NB4 (cell line): ENCODE measurements at regions not wholly inside any gene's neighbourhood (a gene's known extent, or its start where the extent isn't known, plus 50 kb on each side); places are given as distances from the start of the nearest gene placed in this dataset.

Experiments
- DNase-seq: peaks from one replicate; pipeline ENCODE4 v3.0.0; 2010; ENCODE audit warnings: low read depth
- H3K4me3 ChIP-seq: one replicate; pipeline ENCODE4 v1.5.1; 2011; ENCODE audit warnings: mild to moderate bottlenecking, low read depth, low read length, moderate library complexity
- CTCF ChIP-seq: IDR thresholded peaks from one replicate; pipeline ENCODE4 v1.5.1; 2012; ENCODE audit warnings: low read depth, low read length
- MAX ChIP-seq: IDR thresholded peaks from 2 replicates; pipeline ENCODE4 v1.6.1; 2011; ENCODE audit warnings: low read depth, low read length
- MYC ChIP-seq: IDR thresholded peaks from 2 replicates; pipeline ENCODE4 v1.6.1; 2011; ENCODE audit warnings: low read depth, low read length
- POLR2A ChIP-seq: IDR thresholded peaks from 2 replicates; pipeline ENCODE4 v1.6.1; 2011; ENCODE audit warnings: mild to moderate bottlenecking; ENCODE audit not compliant: insufficient read length; ENCODE audit errors: extremely low read depth

- no peak for DNase-seq
- H3K4me3 ChIP-seq: no peak overlapping the region
- TF ChIP-seq CTCF (no peak), POLR2A (no peak), MAX (no peak), MYC (no peak)
Measured at GRCh38 chr5:2461701-2462691, 289.5 kb downstream of the IRX2 start.

GRCh38 chr5:2460098-2460497 lies 291.4 kb downstream of the IRX2 start:
- no peak overlapping the region for H3K4me3 ChIP-seq
- no peak for TF ChIP-seq POLR2A
- no peak for TF ChIP-seq MYC
- TF ChIP-seq MAX: no peak
- DNase-seq: no peak

- DNase-seq: no peak
- no peak overlapping the region for H3K4me3 ChIP-seq
- TF ChIP-seq CTCF (no peak), MAX (no peak), MYC (no peak), POLR2A (no peak)
Measured at GRCh38 chr5:2459251-2459650, 292.2 kb downstream of the IRX2 start.

DNA sequence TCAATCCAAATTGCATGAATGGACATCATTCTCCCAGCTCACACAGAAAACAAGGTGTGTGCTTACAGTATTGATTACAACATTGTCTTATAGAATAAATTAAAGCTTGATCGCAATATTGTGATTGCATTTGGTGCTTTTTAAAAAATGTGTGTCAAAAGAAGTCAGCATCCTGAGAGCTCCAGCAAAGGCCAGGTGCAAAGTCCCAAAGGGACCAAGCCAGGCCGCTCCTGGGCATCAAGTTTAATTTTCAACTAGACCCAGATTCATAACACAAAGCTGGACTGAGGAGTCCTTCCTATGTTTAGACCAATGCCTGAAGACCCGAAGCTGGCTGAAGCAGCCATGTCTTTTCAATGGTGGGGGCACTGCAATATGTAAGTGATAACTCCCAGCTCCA lies 295.6 kb downstream of the IRX2 start:
- no peak overlapping the region for H3K4me3 ChIP-seq
- TF ChIP-seq MAX (no peak), POLR2A (no peak), MYC (no peak), CTCF (no peak)
- DNase-seq: no peak

DNA sequence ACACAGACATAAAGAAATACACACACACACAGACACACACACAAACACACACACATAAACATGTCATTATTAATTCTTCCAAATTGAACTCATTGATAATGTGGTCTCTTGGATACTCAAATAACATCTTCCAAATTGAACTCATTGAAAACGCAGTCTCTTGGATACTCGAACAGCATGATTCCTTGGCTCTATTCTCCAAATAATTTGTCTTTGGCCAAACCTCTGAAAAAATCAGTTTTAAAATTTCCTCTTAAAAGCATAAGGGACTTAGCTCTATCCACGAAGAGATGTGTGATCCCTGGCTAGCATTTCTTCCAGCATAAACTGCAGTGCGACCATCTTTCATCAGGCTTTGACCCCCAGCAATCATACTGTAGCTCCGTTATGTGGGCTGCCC lies 296.6 kb downstream of the IRX2 start:
- DNase-seq: no peak
- TF ChIP-seq POLR2A (no peak), MYC (no peak), CTCF (no peak), MAX (no peak)
- H3K4me3 ChIP-seq: no peak overlapping the region

GRCh38 chr5:2453781-2454180 lies 297.7 kb downstream of the IRX2 start:
- DNase-seq: no peak
- H3K4me3 ChIP-seq: no peak overlapping the region
- no peak for TF ChIP-seq CTCF
- no peak for TF ChIP-seq POLR2A
- no peak for TF ChIP-seq MAX
- no peak for TF ChIP-seq MYC
